SU-DHL-6 (cell line): ENCODE measurements at regions not wholly inside any gene's neighbourhood (a gene's known extent, or its start where the extent isn't known, plus 50 kb on each side); places are given as distances from the start of the nearest gene placed in this dataset.

Experiments used
- CTCF ChIP-seq: fragments of 200-600 bp; sonication (generic); IDR thresholded peaks from one replicate; pipeline ENCODE4 v1.5.1; 2017; ENCODE audit warnings: antibody characterized with exemption, mild to moderate bottlenecking, low read length, moderate library complexity; ENCODE audit not compliant: insufficient read depth, poor library complexity, severe bottlenecking
- EZH2phosphoT487 ChIP-seq: fragments of 200-600 bp; sonication (generic), shearing (Covaris generic); conservative IDR thresholded peaks from 2 replicates; pipeline ENCODE4 v1.6.1; 2018; ENCODE audit warnings: mild to moderate bottlenecking, antibody characterized with exemption, low read length, moderate library complexity, mixed read lengths

GRCh38 chr4:180518906-180519305 lies 1724.3 kb upstream of the TENM3 start:
- TF ChIP-seq CTCF: no peak
- no peak for TF ChIP-seq EZH2phosphoT487
